Fibroblast of pulmonary artery (primary cell): ENCODE measurements at regions not wholly inside any gene's neighbourhood (a gene's known extent, or its start where the extent isn't known, plus 50 kb on each side); places are given as distances from the start of the nearest gene placed in this dataset.

Experiments
- DNase-seq: peaks from one replicate; pipeline ENCODE4 v3.0.0-alpha.2; 2010; ENCODE audit warnings: low read depth
- H3K4me3 ChIP-seq: replicated peaks from 2 replicates; pipeline ENCODE4 v1.5.1; 2011; ENCODE audit warnings: low read depth, mild to moderate bottlenecking, control low read depth, low read length, moderate library complexity
- CTCF ChIP-seq: IDR thresholded peaks from 2 replicates; pipeline ENCODE4 v1.5.1; 2011; ENCODE audit warnings: mild to moderate bottlenecking, control low read depth, low read length, inconsistent platforms; ENCODE audit errors: missing control alignments

- H3K4me3 ChIP-seq = no peak overlapping the region
- DNase-seq = no peak
- no peak for TF ChIP-seq CTCF
Observed at GRCh38 chr9:100699668-100700067, 121.8 kb downstream of the CAVIN4 start.

GRCh38 chr9:100700689-100701318 lies 122.9 kb downstream of the CAVIN4 start:
- TF ChIP-seq CTCF = peak; percentile 44
- H3K4me3 ChIP-seq = no peak overlapping the region
- DNase-seq = peak; percentile 24

GRCh38 chr9:100714372-100715099 lies 136.7 kb downstream of the CAVIN4 start:
- H3K4me3 ChIP-seq = no peak overlapping the region
- peak; percentile 97 for TF ChIP-seq CTCF
- peak; percentile 77 for DNase-seq

- no peak for DNase-seq
- no peak overlapping the region for H3K4me3 ChIP-seq
- TF ChIP-seq CTCF = no peak
Observed at GRCh38 chr9:100715100-100715380, 137.2 kb downstream of the CAVIN4 start.

GRCh38 chr9:100718717-100719116 lies 140.8 kb downstream of the CAVIN4 start:
- no peak overlapping the region for H3K4me3 ChIP-seq
- TF ChIP-seq CTCF = no peak
- DNase-seq = no peak

- peak; percentile 71 for DNase-seq
- H3K4me3 ChIP-seq = no peak overlapping the region
- no peak for TF ChIP-seq CTCF
Observed at GRCh38 chr9:100720922-100721321, 143.0 kb downstream of the CAVIN4 start.

GRCh38 chr9:100724886-100725285 lies 147.0 kb downstream of the CAVIN4 start:
- H3K4me3 ChIP-seq = no peak overlapping the region
- no peak for TF ChIP-seq CTCF
- no peak for DNase-seq
